ENCODE measurements at regions not wholly inside any gene's neighbourhood (a gene's known extent, or its start where the extent isn't known, plus 50 kb on each side); places are given as distances from the start of the nearest gene placed in this dataset.
"Not testable (repeated sequence)": the region's sequence is repeated elsewhere in the genome, so short reads cannot be mapped to it uniquely, and the experiment has no call there.

DNA sequence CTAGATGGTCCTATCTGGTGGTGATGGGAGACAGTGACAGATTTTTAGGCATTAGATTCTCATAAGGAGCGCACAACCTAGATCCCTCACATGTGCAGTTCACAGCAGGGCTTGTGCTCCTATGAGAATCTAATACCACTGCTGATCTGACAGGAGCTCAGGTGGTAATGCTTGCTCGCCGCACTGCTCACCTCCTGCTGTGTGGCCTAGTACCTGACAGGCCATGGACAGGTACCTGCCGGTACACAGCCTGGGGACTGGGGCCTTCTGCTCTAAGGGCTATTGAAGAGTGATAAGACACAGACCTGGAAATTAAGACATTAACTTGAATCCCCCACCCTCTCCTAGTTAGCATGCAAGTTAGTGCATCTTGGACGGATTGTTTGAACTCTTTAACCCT, 64.4 kb downstream of the KLRB1 start:
- H3K27me3 Mint-ChIP-seq, H3K4me1 Mint-ChIP-seq, H3K4me3 Mint-ChIP-seq, H3K9me3 Mint-ChIP-seq, H3K27ac Mint-ChIP-seq, H3K36me3 Mint-ChIP-seq: not testable (repeated sequence)

DNA sequence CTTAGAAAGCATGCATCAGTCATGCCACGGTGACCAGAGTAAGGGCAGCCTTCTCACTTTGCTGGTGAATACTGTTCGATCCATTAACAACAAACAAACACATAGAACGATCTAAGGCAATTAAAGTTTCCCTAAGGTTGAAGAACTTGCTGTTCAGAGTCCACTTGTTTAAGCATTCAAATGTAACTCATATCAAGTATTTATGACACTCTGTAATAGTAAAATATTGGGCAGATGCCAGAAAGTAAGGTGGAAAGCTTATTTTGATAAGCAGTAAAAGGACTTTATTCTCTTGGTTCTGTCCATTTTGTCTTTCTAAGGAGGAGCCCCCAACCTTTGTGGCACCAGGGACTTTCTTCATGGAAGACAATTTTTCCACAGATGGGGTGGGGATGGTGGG, 64.9 kb downstream of the KLRB1 start:
- H3K9me3 Mint-ChIP-seq, H3K4me3 Mint-ChIP-seq, H3K36me3 Mint-ChIP-seq, H3K27me3 Mint-ChIP-seq, H3K4me1 Mint-ChIP-seq, H3K27ac Mint-ChIP-seq: not testable (repeated sequence)

DNA sequence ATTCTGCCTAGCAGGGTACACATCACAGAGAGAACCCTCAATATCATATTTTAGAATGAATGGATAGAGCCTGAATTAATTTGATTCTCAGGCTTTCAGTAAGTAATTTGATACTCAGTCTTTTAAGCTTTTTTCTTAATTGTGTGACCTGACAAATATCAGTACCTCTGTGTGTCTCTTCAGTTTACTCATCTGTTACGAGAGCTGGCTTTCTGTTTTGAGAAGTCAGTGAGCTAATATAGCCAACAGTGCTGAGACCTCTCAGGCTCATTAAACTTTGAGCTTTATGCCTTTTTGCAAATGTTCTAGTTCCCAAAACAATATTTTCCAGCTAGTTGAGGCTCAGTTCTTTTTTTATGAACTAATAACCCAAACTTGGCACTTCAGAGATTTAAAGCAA, 91.8 kb downstream of the KLRB1 start:
- not testable (repeated sequence) for H3K27me3 Mint-ChIP-seq, H3K4me1 Mint-ChIP-seq, H3K27ac Mint-ChIP-seq, H3K4me3 Mint-ChIP-seq, H3K9me3 Mint-ChIP-seq, H3K36me3 Mint-ChIP-seq

DNA sequence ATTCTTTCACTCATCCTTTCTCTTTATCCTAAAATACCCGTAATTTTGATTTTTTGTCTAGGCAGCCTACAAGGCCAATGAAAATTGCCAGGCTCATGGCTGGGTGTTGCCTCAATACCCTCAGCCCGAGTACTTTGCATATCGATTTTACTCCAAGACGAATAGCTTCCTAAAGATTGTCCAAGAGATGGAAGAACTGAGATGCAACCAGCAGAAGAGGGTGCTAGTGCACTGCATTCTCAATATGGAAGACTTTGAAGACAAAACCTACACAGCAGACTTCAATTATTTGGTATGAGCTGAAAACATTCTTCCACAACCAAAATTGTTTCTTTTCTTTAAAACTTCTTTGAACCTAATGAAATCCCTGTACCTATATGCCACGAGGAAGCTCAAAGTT, 95.0 kb downstream of the KLRB1 start:
- not testable (repeated sequence) for H3K4me3 Mint-ChIP-seq, H3K4me1 Mint-ChIP-seq, H3K27me3 Mint-ChIP-seq, H3K36me3 Mint-ChIP-seq, H3K9me3 Mint-ChIP-seq, H3K27ac Mint-ChIP-seq

DNA sequence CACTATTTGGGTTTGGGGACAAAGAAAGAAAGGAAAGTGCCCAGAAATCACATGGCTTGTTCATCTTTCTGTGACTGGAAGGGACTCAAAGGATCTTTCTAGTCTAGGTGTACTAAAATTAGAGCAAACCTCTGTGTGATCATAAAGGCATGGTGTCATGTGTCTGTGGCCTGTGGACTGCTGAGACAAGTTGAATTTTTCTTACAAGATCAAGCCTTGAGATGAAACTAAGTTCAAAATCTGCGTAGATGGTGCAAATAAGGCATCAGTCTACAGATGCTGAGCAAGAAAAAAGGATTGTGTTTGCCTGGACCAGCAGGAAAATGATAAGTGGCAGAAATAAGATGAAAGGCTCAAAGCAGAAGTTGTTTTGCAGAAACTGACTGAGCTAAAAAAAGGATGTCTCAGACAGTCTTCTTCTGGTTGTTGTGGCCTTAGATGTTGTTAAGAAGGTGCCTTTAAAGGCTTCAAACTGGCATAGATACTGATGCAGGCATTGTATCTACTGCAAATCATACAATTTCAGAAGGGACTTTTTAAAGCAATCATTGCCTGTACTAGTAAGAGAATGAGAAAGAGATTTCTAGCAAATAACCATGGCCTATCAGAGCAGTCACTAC, 97.2 kb downstream of the KLRB1 start:
- not testable (repeated sequence) for H3K4me3 Mint-ChIP-seq, H3K9me3 Mint-ChIP-seq, H3K4me1 Mint-ChIP-seq, H3K36me3 Mint-ChIP-seq, H3K27me3 Mint-ChIP-seq, H3K27ac Mint-ChIP-seq

DNA sequence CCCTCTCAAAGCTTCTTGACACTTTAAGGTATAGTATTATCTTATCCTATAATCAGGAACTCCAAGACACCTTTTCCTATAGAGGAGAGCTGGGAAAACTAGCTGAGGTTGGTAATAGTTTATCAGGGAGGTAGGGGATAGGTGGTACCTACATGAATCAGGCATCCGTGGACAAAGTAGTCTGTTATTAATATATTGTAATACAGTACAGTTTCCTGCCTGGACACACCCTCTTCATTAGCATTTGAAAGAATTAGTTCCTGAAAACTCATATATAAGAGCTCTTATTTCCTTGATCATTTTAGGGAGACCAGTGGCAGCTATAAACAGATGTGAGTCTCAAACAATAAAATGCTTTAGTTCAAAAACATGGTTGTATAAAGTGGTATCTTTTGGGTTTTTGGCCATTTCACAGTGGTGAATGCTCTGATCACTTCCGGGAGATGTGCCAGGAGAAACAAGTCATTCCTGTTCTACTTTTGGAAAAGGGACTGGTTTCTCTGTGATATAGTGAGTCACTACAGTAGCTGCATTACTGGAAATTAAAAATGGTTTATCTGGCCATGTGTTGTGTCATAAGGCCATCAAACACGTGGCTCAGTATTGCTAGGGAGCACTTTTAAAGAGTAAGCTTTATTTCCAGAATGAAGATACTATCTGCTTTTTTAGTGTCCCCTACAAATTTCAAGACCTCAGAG, 98.1 kb downstream of the KLRB1 start:
- Mint-ChIP-seq H3K4me1 (no peaks in the 10 kb centered on the region), H3K4me3 (no peak overlapping the region), H3K36me3 (no peaks in the 10 kb centered on the region), H3K27me3 (no peaks in the 10 kb centered on the region), H3K9me3 (no peaks in the 10 kb centered on the region), H3K27ac (no peak overlapping the region)

DNA sequence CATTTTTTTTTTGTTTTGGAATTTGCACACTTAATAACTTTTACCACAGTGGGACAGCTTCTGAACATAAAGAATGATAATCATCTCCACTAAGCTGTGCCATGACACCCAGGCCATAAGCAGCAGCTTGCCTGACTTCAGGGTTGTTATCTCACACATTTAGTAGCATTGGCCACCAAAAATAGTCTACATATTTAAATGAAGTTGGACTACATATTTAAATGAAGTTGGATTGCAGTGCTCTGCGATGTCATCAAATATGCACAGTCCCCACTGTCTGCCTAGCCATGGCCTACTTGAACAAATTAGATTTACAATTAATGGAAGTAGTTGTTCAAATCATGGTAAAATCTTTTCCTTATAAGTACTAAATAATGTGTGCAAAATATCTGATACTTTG, 101.0 kb downstream of the KLRB1 start:
- Mint-ChIP-seq H3K4me3 (no peak overlapping the region), H3K9me3 (no peaks in the 10 kb centered on the region), H3K27me3 (no peaks in the 10 kb centered on the region), H3K36me3 (no peaks in the 10 kb centered on the region), H3K4me1 (no peaks in the 10 kb centered on the region), H3K27ac (no peak overlapping the region)

DNA sequence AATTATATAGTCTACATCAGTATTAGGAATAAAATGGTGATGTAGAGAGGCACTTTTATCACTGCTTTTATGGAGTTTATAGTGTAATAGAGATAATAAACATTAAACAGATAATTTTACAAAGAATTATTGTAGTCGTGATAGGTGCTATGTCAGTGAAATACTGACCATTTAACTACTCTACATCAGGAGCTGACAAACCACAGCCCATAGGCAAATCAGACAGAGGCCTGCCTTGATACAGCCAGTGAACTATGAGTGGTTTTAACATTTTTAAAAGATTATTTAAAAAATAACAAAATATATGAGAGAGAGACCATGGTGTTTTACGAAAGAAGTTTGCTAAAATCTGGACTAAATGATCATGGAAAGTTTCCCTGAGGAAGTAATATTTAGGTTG, 104.3 kb downstream of the KLRB1 start:
- H3K4me3 Mint-ChIP-seq, H3K4me1 Mint-ChIP-seq, H3K27me3 Mint-ChIP-seq, H3K27ac Mint-ChIP-seq, H3K9me3 Mint-ChIP-seq, H3K36me3 Mint-ChIP-seq: not testable (repeated sequence)

DNA sequence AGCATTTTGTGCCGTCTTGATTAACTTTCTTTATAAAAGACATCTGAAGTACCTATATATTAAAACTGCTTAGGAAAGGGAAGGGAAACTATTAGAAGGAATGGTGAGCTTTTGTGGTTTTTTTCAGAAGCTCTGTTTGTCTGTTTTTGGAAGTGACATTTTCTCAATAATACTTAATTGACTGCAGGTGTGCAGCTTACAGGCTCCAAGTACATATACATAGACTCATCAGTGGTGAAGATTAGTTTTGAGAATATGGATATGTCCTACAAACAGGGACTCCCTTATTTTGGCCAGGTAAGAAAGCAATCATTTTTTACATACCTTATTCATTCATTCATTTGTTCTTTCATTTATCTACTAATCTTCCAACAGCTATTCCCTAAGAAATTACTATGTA, 104.9 kb downstream of the KLRB1 start:
- H3K27ac Mint-ChIP-seq, H3K36me3 Mint-ChIP-seq, H3K4me1 Mint-ChIP-seq, H3K9me3 Mint-ChIP-seq, H3K4me3 Mint-ChIP-seq, H3K27me3 Mint-ChIP-seq: not testable (repeated sequence)

DNA sequence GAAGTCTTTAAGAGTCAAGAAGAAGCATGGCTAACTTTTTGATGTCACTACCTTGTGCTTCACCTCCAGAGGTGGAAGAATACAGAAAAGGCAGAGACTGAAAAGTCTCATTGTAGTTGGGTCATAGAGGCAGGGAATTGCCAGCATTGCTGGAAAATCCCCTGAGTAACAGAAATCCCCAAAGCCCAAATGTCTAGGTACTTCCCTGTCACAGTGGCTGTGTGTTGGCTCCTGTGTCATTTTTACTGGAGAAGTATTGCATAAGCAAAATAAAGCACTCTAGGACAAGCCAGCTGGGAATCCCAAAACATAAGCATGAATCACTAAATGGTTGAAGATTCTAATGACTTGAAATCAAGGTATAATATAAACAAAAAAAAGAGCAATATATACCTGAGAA, 114.4 kb downstream of the KLRB1 start:
- H3K27me3 Mint-ChIP-seq, H3K4me3 Mint-ChIP-seq, H3K4me1 Mint-ChIP-seq, H3K9me3 Mint-ChIP-seq, H3K36me3 Mint-ChIP-seq, H3K27ac Mint-ChIP-seq: not testable (repeated sequence)

DNA sequence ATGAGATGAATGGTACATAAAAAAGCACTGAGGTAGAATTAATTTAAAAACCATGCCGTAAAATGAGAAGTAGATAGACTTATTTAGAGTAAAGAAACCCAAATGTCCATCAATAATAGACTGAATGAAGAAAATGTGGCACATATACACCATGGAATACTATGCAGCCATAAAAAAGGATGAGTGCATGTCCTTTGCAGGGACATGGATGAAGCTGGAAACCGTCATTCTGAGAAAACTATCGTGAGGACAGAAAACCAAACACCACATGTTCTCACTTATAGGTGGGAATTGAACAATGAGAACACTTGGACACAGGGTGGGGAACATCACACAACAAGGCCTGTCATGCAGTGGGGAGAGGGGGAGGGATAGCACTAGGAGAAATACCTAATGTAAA, 126.4 kb downstream of the KLRB1 start:
- not testable (repeated sequence) for H3K36me3 Mint-ChIP-seq, H3K27ac Mint-ChIP-seq, H3K9me3 Mint-ChIP-seq, H3K4me1 Mint-ChIP-seq, H3K27me3 Mint-ChIP-seq, H3K4me3 Mint-ChIP-seq

DNA sequence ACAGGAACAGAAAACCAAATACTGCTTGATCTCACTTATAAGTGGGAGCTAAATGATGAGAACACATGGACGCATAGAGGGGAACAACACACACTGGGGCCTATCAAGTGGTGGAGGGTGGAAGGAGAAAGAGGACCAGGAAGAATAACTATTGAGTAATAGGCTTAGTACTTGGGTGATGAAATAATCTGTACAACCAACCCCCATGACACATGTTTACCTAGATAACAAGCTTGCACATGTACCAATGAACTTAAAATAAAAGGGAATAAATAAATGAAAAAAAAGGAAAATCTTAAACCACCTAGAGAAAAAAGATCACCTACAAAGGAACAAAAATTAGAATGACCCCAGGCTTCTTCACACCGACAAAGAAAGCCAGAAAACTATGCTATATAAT, 133.5 kb downstream of the KLRB1 start:
- not testable (repeated sequence) for H3K27ac Mint-ChIP-seq, H3K27me3 Mint-ChIP-seq, H3K36me3 Mint-ChIP-seq, H3K9me3 Mint-ChIP-seq, H3K4me3 Mint-ChIP-seq
- H3K4me1 Mint-ChIP-seq = peaks cover 15% of the 10 kb centered on the region

DNA sequence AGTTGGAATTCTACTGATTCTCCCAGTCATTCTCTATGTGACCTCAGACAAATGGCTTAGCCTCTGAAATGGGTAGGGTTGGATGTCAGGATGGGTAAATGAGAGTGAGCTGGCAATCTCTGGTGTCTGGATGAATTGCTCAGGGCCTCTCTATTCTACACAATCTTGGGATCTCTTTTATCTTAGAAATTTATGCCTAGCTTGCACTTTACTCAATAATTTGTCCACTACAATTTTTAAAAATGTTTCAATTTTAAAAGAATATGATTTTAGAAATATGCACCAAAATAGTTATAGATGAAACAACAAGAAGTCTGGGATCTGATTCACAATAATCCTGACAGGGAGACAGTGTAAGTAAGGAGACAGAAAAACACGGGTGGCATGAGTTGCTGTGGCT, 134.1 kb downstream of the KLRB1 start:
- H3K36me3 Mint-ChIP-seq, H3K9me3 Mint-ChIP-seq, H3K27me3 Mint-ChIP-seq, H3K4me3 Mint-ChIP-seq, H3K27ac Mint-ChIP-seq: not testable (repeated sequence)
- H3K4me1 Mint-ChIP-seq = peaks cover 19% of the 10 kb centered on the region

DNA sequence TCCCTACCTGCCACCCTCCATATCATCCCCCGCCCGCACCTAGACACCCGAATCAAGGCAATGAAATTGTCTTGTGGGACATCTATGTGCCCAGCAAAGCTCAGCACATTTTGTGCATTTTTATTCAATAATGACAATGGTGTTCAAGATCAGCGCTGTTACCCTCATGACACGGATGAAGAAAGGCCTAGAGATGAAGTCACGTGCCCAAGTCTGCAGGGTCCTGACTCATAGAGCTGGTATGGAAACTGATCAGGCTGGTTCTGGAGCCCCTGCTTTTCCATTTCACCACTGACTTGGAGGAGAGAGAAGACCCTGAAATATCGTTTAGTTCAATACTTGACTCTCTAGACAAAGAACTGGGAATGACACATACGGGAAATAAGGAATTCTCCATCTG, 136.2 kb downstream of the KLRB1 start:
- H3K4me1 Mint-ChIP-seq = peaks cover 23% of the 10 kb centered on the region
- H3K4me3 Mint-ChIP-seq, H3K9me3 Mint-ChIP-seq, H3K27ac Mint-ChIP-seq, H3K27me3 Mint-ChIP-seq, H3K36me3 Mint-ChIP-seq: not testable (repeated sequence)

DNA sequence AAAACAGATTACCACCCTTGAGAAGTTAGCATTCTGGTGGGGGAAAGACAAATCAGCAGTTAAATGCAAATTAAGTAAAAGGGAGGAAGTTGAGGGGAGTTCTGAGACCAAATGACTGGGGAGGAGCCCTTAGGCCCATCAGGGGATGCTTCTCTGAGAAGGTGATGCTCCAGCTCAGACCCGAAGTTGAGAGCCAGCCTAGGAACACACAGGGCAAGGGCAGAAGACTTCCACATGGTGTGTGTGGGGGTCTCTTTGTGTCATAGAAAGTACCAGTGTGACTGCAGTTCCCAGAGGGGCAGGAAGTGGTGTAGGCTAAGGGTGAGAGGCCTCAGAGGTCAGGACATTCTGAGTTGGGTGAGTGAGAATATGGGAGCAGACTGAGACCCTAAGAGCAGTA, 137.3 kb downstream of the KLRB1 start:
- peaks cover 23% of the 10 kb centered on the region for H3K4me1 Mint-ChIP-seq
- not testable (repeated sequence) for H3K36me3 Mint-ChIP-seq, H3K27ac Mint-ChIP-seq, H3K4me3 Mint-ChIP-seq, H3K27me3 Mint-ChIP-seq, H3K9me3 Mint-ChIP-seq

DNA sequence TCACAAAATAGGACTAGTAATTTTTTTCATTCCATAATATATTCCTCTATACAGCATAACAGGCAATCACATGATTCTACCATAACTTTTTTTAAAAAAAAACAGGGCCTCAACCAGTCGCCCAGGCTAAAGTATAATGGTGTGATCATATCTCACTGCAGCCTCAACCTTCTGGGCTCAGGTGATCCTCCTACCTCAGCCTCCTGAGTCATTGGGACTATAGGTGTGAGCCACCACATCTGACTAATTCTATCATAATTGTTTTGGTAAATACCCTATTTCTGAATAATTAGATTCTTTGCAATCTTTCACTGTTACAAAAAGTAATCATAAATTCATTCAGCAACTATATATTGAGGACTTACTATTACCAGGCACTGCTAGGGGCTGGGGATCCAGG, 137.8 kb downstream of the KLRB1 start:
- H3K9me3 Mint-ChIP-seq, H3K27me3 Mint-ChIP-seq, H3K4me3 Mint-ChIP-seq, H3K27ac Mint-ChIP-seq, H3K36me3 Mint-ChIP-seq: not testable (repeated sequence)
- H3K4me1 Mint-ChIP-seq = peaks cover 23% of the 10 kb centered on the region

DNA sequence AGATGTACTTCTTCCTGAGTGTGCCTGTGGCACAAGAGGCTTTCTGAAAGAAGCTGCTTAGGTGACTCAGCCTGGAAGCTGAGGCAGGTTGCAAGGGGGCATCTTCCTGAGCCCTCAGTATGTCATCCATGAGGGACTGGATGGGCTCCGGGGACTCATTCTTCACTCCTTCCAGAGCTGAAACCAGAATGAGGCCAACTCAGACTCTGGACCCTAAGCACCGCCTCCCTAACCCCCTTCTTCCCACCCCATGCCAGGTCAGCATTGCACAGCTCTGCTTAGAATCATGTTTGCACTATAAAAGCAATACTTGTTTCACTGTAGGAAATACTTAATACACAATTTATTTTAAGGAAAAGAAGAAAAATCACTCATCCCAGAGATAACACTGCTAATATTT, 138.3 kb downstream of the KLRB1 start:
- H3K4me1 Mint-ChIP-seq = peaks cover 23% of the 10 kb centered on the region
- not testable (repeated sequence) for H3K9me3 Mint-ChIP-seq, H3K27me3 Mint-ChIP-seq, H3K27ac Mint-ChIP-seq, H3K4me3 Mint-ChIP-seq, H3K36me3 Mint-ChIP-seq
